Upper lobe of right lung (tissue), 1 donor: ENCODE measurements at regions not wholly inside any gene's neighbourhood (a gene's known extent, or its start where the extent isn't known, plus 50 kb on each side); places are given as distances from the start of the nearest gene placed in this dataset.

Source experiments
- ATAC-seq: fragments of 200-7000 bp; cut with Tn5 transposase; one replicate; pipeline ENCODE4 v1.9.1; 2020; ENCODE audit warnings: mild to moderate bottlenecking, moderate library complexity
- DNase-seq: peaks from one replicate; pipeline ENCODE4 v3.0.0-alpha.2; 2020
- H3K27ac ChIP-seq: fragments of 200-600 bp; one replicate; pipeline ENCODE4 v1.8.0; 2022
- H3K27me3 ChIP-seq: fragments of 200-600 bp; one replicate; pipeline ENCODE4 v1.8.0; 2022; ENCODE audit warnings: mild to moderate bottlenecking
- H3K36me3 ChIP-seq: fragments of 200-600 bp; one replicate; pipeline ENCODE4 v1.8.0; 2022
- H3K4me1 ChIP-seq: fragments of 200-600 bp; one replicate; pipeline ENCODE4 v1.8.0; 2022
- H3K4me3 ChIP-seq: fragments of 200-600 bp; one replicate; pipeline ENCODE4 v1.8.0; 2022; ENCODE audit warnings: mild to moderate bottlenecking
- H3K9me3 ChIP-seq: fragments of 200-600 bp; one replicate; pipeline ENCODE4 v1.8.0; 2022
- intact Hi-C: fragments of 100-400 bp; cut with DNase I; formaldehyde crosslinking; loops from one replicate; pipeline ENCODE4 v1.11.0; 2022
- TF ChIP-seq, protein P1 (sequence below): fragments of 200-600 bp; IDR thresholded peaks from one replicate; pipeline ENCODE4 v1.8.0; 2022; ENCODE audit warnings: antibody characterized with exemption
- donor health status: DM: no; HTN: yes; CAD: no; lungs with severe emphysema.

DNA sequence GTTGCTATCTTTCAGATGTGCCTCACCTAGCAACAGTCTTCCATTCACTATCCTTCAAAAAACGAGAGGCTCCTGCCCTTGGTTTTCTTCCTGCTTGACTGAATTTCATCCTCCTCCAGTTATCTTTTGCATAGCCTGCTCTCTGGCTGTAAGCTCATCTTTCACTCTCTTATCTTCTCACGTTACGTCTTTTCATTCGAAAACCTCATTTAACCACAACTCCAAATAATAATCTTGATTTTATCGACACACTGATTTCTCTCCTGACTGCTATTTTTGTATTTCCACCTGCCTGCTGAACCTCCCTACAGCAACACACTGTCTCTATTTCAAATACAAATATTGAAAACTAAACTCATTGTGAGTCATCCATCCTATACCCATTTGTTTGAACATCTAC, 230.7 kb upstream of the TMC3 start:
- Histone ChIP-seq H3K36me3 (no peaks in the 10 kb centered on the region), H3K4me3 (no peak overlapping the region), H3K9me3 (peaks cover 9% of the 10 kb centered on the region), H3K27me3 (no peaks in the 10 kb centered on the region), H3K27ac (no peak overlapping the region), H3K4me1 (no peaks in the 10 kb centered on the region)
- TF ChIP-seq, protein P1, sequence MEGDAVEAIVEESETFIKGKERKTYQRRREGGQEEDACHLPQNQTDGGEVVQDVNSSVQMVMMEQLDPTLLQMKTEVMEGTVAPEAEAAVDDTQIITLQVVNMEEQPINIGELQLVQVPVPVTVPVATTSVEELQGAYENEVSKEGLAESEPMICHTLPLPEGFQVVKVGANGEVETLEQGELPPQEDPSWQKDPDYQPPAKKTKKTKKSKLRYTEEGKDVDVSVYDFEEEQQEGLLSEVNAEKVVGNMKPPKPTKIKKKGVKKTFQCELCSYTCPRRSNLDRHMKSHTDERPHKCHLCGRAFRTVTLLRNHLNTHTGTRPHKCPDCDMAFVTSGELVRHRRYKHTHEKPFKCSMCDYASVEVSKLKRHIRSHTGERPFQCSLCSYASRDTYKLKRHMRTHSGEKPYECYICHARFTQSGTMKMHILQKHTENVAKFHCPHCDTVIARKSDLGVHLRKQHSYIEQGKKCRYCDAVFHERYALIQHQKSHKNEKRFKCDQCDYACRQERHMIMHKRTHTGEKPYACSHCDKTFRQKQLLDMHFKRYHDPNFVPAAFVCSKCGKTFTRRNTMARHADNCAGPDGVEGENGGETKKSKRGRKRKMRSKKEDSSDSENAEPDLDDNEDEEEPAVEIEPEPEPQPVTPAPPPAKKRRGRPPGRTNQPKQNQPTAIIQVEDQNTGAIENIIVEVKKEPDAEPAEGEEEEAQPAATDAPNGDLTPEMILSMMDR = no peak
- ATAC-seq (no peak), DNase-seq (no peak)
- intact Hi-C loops = no loop called here

DNA sequence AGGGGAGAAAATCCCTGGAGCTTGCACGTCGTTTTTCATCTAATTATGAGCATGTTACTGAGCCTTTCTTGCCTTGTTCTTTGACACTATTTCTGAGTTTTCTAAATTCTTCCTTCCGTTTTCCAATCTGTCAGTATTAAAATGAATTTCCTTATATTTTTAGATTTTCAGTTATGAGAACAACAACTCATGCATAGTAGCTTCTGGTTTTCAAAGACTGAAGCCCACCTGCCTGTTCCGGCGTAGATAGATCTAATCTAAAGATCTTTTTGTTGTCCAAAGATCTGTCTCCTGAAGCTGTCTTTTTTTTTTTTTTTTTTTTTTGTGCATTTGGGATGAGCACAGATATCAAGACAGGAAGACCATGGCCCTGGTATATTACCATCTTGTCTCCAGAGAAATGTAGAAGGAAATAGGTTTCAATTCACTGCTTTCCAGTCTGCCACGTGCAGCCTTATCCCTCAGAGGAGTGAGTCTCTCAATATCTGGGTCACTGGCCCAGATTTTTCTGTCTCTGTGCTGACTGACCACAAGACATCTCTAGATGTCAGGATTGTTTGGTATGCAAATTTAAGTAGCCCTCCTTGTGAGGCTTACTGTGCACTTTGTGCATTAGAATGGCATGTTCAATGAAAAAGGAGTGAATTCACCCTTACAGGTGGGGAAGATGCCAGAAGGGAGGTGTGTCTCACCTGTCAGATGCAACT, 222.3 kb upstream of the TMC3 start:
- H3K27me3 ChIP-seq = no peaks in the 10 kb centered on the region
- no peak overlapping the region for H3K27ac ChIP-seq
- H3K9me3 ChIP-seq = peaks cover 3% of the 10 kb centered on the region
- no peak overlapping the region for H3K4me3 ChIP-seq
- no peaks in the 10 kb centered on the region for H3K36me3 ChIP-seq
- intact Hi-C loops = no loop called here
- ATAC-seq (no peak), DNase-seq (no peak)
- TF ChIP-seq, protein P1 = no peak
- H3K4me1 ChIP-seq = no peaks in the 10 kb centered on the region

DNA sequence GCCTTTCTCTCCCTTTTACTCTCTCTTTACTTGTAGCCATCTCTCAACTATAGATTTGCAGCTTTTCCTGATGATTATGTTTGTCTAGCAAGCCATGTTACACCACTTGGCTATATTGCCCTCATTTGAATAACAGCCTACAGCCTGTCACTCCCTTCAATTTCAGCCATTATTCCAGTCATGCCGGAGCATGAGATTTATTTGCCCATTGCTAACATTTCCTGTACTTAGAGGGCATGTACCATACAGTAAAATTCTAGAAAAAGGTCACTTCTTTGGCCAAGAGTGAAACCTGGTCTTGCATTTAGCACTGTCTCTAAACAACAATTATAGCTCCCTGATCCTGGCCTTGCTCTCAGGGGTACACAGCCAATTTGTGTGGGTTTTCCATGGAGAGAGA, 221.7 kb upstream of the TMC3 start:
- Histone ChIP-seq H3K27me3 (no peaks in the 10 kb centered on the region), H3K4me1 (no peaks in the 10 kb centered on the region), H3K9me3 (no peaks in the 10 kb centered on the region), H3K4me3 (no peak overlapping the region), H3K27ac (no peak overlapping the region), H3K36me3 (no peaks in the 10 kb centered on the region)
- TF ChIP-seq, protein P1 = no peak
- intact Hi-C loops = no loop called here
- DNase-seq (no peak), ATAC-seq (no peak)

DNA sequence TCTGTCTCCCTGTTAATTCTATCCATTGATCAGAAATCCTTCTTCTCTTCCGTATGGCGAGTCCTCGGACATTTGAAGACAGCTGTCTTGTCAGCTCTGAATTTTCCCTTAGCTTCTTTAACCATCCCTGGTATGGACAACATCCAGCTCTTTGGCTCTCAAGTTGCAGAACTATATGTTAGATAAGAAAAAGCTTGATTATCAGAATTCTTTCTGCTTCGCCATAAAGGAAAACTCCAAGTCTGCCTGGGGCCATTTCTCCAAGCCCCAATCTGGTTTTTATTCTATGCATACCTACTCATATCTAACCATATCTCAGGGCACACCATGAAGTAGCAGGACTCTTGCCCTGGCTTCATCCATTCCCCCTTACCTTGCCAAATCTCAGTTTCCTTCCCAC, 215.7 kb upstream of the TMC3 start:
- intact Hi-C loops = no loop called here
- Histone ChIP-seq H3K27ac (no peak overlapping the region), H3K9me3 (no peaks in the 10 kb centered on the region), H3K4me3 (no peak overlapping the region), H3K4me1 (no peaks in the 10 kb centered on the region), H3K27me3 (no peaks in the 10 kb centered on the region), H3K36me3 (no peaks in the 10 kb centered on the region)
- ATAC-seq (no peak), DNase-seq (no peak)
- TF ChIP-seq, protein P1 = no peak

DNA sequence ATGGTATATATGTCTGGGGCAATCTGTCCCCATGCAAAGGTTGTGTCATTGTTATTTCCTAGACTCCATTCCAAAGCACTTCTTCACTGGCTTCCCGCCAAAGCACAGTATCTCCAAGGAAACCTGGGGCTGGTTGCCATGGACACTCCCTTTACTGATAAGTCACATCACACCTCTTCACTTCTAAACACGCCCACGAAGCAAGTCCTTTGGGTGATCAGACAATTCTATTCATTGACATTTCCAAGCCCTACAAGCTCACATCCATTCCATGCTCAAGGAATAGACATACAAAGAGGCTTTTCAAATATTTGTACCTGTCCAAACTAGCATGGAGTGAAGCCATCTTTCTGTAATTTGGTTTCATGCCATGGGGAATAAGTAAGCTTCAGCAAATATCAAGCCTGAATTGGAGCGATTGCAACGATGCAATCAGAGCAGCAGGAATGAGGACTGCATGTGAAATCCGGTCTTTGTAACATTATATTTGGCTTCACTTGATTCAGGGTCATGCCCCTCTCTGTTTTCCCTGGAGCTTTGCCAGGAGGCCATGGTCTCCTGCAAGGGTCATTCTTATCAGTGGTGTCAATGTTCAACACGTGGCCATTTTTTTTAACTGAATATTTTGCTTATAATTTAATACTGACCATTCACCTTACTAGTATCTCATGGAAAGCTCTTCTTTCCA, 201.6 kb upstream of the TMC3 start:
- DNase-seq (no peak), ATAC-seq (no peak)
- H3K27me3 ChIP-seq = peaks cover 5% of the 10 kb centered on the region
- no peak overlapping the region for H3K4me3 ChIP-seq
- no peaks in the 10 kb centered on the region for H3K36me3 ChIP-seq
- no peaks in the 10 kb centered on the region for H3K9me3 ChIP-seq
- TF ChIP-seq, protein P1 = no peak
- intact Hi-C loops = no loop called here
- no peaks in the 10 kb centered on the region for H3K4me1 ChIP-seq
- H3K27ac ChIP-seq = no peak overlapping the region
